ENCODE measurements at regions not wholly inside any gene's neighbourhood (a gene's known extent, or its start where the extent isn't known, plus 50 kb on each side); places are given as distances from the start of the nearest gene placed in this dataset.

DNA sequence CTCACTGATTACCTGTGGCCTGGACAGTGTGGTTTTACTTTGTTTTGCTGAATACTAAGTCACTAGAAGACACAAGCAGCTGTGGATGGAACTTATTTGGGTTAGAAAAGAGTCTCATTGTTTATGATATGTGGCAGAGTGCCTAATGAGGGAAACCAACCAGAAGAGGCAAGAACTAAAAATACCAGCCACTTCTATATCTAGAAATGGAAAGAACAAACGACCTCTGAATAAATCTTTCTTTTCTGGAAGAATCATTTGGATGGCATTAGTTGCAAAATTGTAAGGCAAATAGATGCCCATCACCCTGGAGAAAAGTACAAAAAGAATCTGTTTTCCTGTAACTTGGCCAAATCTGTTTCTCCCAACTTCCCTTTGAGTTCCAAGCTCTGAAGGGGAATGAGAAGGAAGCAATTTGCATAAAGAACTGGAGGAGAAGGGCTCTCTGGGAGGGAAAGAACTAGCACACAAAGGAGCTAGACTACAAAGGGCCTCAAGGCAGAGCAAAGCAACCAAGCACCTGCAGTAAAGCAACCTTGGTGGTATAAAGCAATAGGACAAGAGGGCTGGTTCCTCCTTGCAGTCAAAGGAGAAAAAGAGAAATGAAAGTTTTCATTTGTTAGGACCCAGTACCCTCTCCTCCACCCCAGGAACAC, 455.4 kb downstream of the CAAP1 start:
- Mint-ChIP-seq H3K9me3 (peaks cover 0 to 12% of the 10 kb centered on the region in 2 donors), H3K36me3 (no peaks in the 10 kb centered on the region), H3K27ac (no peak overlapping the region)
- ATAC-seq (no peak), DNase-seq (ENCODE audit: low spot score in 2 of 2) (no peak)

GRCh38 chr9:26426551-26427131, 466.0 kb downstream of the CAAP1 start:
- H3K27ac Mint-ChIP-seq: no peak overlapping the region
- H3K36me3 Mint-ChIP-seq: no peaks in the 10 kb centered on the region
- H3K9me3 Mint-ChIP-seq: peaks cover 19 to 21% of the 10 kb centered on the region in 2 donors
- ATAC-seq (no peak), DNase-seq (ENCODE audit: low spot score in 2 of 2) (no peak)

GRCh38 chr9:26418480-26418879, 474.1 kb downstream of the CAAP1 start:
- no peaks in the 10 kb centered on the region for H3K36me3 Mint-ChIP-seq
- ATAC-seq: no peak
- H3K27ac Mint-ChIP-seq: no peak overlapping the region
- DNase-seq (ENCODE audit: low spot score in 2 of 2): no peak
- H3K9me3 Mint-ChIP-seq: peaks cover 0 to under 1% of the 10 kb centered on the region in 2 donors

GRCh38 chr9:26415528-26415927, 477.1 kb downstream of the CAAP1 start:
- peaks cover 4 to 6% of the 10 kb centered on the region in 2 donors for H3K9me3 Mint-ChIP-seq
- H3K36me3 Mint-ChIP-seq: no peaks in the 10 kb centered on the region
- ATAC-seq: no peak
- DNase-seq (ENCODE audit: low spot score in 2 of 2): no peak
- no peak overlapping the region for H3K27ac Mint-ChIP-seq

GRCh38 chr9:26413611-26414010, 479.0 kb downstream of the CAAP1 start:
- no peak overlapping the region for H3K27ac Mint-ChIP-seq
- ATAC-seq: no peak
- no peak for DNase-seq (ENCODE audit: low spot score in 2 of 2)
- peaks cover 10 to 15% of the 10 kb centered on the region in 2 donors for H3K9me3 Mint-ChIP-seq
- peaks cover 0 to 4% of the 10 kb centered on the region in 2 donors for H3K36me3 Mint-ChIP-seq

DNA sequence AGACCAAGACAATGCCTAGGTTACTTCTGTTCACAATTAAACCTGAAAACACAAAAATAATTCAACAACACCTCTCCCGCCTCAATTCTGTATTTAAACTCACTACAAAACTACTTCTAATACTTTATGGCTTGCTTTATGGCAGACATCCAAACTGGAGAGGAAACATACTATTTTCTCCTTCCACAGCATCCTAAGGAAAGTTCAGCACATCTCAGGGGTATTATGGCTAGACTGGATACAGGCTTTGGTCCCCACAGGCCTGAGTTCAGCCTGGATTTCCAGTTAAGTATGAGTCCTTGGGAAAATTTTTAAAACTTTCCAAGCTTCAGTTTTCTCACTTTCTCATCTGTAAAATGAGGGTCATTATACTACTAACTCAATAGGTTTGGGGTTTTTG, 480.2 kb downstream of the CAAP1 start:
- peaks cover 0 to 4% of the 10 kb centered on the region in 2 donors for H3K36me3 Mint-ChIP-seq
- no peak for DNase-seq (ENCODE audit: low spot score in 2 of 2)
- peaks cover 17% of the 10 kb centered on the region in 2 donors for H3K9me3 Mint-ChIP-seq
- ATAC-seq: no peak
- no peak overlapping the region for H3K27ac Mint-ChIP-seq

- DNase-seq (ENCODE audit: low spot score in 2 of 2) (no peak), ATAC-seq (no peak)
- Mint-ChIP-seq H3K36me3 (peaks cover 0 to 4% of the 10 kb centered on the region in 2 donors), H3K9me3 (peaks cover 20 to 29% of the 10 kb centered on the region in 2 donors), H3K27ac (no peak overlapping the region)
Measured at GRCh38 chr9:26406676-26407075, 485.9 kb downstream of the CAAP1 start.

GRCh38 chr9:26399556-26399955, 493.0 kb downstream of the CAAP1 start:
- H3K36me3 Mint-ChIP-seq: no peaks in the 10 kb centered on the region
- no peak for ATAC-seq
- no peak for DNase-seq (ENCODE audit: low spot score in 2 of 2)
- no peak overlapping the region for H3K27ac Mint-ChIP-seq
- H3K9me3 Mint-ChIP-seq: peaks cover 14 to 19% of the 10 kb centered on the region in 2 donors

DNA sequence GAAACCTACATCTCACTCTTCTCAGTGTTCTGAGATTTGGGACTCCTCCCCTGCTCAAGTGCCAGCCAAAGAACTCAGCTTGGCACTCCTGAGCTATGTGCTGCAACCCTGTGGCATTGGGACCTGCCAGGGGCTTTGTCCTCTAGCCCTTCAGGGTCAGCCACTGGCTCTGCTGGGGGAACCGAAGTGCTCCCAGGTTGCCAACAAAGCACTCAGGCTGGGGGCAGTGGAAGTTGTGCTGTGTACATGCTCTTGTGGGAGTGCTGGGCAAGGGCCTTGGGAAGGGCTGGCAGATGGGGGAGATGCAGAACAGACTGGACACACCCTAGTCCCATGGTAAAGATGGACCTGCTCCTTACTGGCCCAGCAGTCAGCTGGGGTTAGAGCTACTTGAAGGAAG, 498.6 kb downstream of the CAAP1 start:
- DNase-seq (ENCODE audit: low spot score in 2 of 2) (no peak), ATAC-seq (no peak)
- Mint-ChIP-seq H3K27ac (no peak overlapping the region), H3K36me3 (peaks cover 0 to 5% of the 10 kb centered on the region in 2 donors), H3K9me3 (peaks cover 19 to 23% of the 10 kb centered on the region in 2 donors)

- no peak for DNase-seq (ENCODE audit: low spot score in 2 of 2)
- Mint-ChIP-seq H3K27ac (no peak overlapping the region), H3K9me3 (peaks cover 12 to 13% of the 10 kb centered on the region in 2 donors), H3K36me3 (peaks cover 0 to 6% of the 10 kb centered on the region in 2 donors)
- ATAC-seq: no peak
Measured at GRCh38 chr9:26392639-26393038, 500.0 kb downstream of the CAAP1 start.

GRCh38 chr9:26391036-26391435, 501.6 kb downstream of the CAAP1 start:
- Mint-ChIP-seq H3K36me3 (peaks cover 0 to 6% of the 10 kb centered on the region in 2 donors), H3K9me3 (peaks cover 12 to 20% of the 10 kb centered on the region in 2 donors), H3K27ac (no peak overlapping the region)
- no peak for DNase-seq (ENCODE audit: low spot score in 2 of 2)
- no peak for ATAC-seq

DNA sequence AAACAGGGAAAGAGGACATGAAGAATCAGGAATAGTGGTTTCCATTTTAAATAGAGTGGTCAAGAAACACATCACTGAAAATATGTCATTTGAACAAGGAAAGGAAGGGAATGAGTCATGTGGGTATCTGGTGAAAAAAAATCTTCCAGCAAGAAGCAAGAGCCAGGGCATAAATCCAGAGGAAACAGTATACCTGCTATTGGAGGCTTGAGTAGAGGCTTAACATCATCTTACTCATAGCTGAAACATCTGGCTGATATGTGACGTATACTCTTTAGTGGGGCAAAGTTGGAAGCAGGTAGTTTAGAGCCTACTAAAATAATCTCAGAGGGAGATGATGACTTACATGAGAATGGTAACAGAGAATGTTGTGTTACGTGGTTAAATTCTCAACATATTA, 517.2 kb downstream of the CAAP1 start:
- Mint-ChIP-seq H3K27ac (no peak overlapping the region), H3K36me3 (no peaks in the 10 kb centered on the region), H3K9me3 (peaks cover 14% of the 10 kb centered on the region in 2 donors)
- DNase-seq (ENCODE audit: low spot score in 2 of 2) (no peak), ATAC-seq (no peak)

- no peak for ATAC-seq
- Mint-ChIP-seq H3K9me3 (peaks cover 11% of the 10 kb centered on the region in 2 donors), H3K36me3 (no peaks in the 10 kb centered on the region), H3K27ac (no peak overlapping the region)
- no peak for DNase-seq (ENCODE audit: low spot score in 2 of 2)
Measured at GRCh38 chr9:26373616-26374015, 519.0 kb downstream of the CAAP1 start.

- Mint-ChIP-seq H3K9me3 (peaks cover 15% of the 10 kb centered on the region in 2 donors), H3K27ac (no peak overlapping the region), H3K36me3 (no peaks in the 10 kb centered on the region)
- DNase-seq (ENCODE audit: low spot score in 2 of 2): no peak
- ATAC-seq: no peak
Measured at GRCh38 chr9:26371236-26371635, 521.4 kb downstream of the CAAP1 start.

GRCh38 chr9:26369093-26369492, 523.5 kb downstream of the CAAP1 start:
- Mint-ChIP-seq H3K27ac (no peak overlapping the region), H3K36me3 (no peaks in the 10 kb centered on the region), H3K9me3 (peaks cover 10 to 14% of the 10 kb centered on the region in 2 donors)
- no peak for DNase-seq (ENCODE audit: low spot score in 2 of 2)
- no peak for ATAC-seq

DNA sequence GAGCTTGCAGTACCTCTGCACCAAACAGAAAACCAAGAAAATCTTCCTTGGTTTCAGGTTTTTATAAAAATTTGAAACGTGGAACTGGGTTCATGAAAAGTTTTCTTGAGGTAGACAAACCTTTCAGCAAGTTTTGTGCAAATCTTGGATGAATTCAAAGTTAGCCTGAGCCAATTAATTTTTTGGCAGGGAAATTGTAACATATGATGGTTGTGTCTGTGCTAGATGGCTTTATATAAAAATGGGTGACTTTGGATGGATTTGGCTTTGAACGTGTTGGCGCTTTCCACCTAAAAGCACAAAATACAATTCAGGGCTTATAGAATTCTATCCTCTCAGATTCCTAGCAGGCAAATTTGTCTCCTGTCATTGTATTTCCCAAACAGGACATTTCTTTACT, 524.4 kb downstream of the CAAP1 start:
- no peak for DNase-seq (ENCODE audit: low spot score in 2 of 2)
- peaks cover 10 to 14% of the 10 kb centered on the region in 2 donors for H3K9me3 Mint-ChIP-seq

DNA sequence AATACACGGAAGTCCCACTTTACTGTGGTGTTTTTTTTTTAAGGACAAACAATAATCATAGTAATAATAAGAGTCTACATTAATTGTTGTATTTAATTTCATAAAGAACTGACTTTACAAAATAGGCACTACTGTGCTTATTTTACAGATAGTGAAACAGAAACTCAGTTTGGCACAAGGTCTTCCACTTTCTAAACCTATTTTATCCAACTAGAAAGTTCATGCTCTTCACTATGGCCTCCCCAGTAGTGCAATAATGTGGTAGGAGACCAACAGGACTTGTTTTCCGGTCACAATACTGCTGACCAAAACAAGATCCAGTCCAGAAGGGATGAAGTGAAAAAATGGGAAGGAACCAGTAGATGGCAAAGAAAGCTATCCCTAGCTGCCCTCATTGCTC, 531.6 kb downstream of the CAAP1 start:
- DNase-seq (ENCODE audit: low spot score in 2 of 2) (no peak), ATAC-seq (no peak)
- H3K36me3 Mint-ChIP-seq: no peaks in the 10 kb centered on the region
- H3K27ac Mint-ChIP-seq: no peak overlapping the region
- peaks cover 7 to 10% of the 10 kb centered on the region in 2 donors for H3K9me3 Mint-ChIP-seq

More for the DNA sequence above, 524.4 kb downstream of the CAAP1 start:
- Mint-ChIP-seq H3K36me3 (no peaks in the 10 kb centered on the region), H3K27ac (no peak overlapping the region)
- ATAC-seq: no peak

GRCh38 chr9:26358836-26359235, 533.8 kb downstream of the CAAP1 start:
- no peak for ATAC-seq
- H3K36me3 Mint-ChIP-seq: no peaks in the 10 kb centered on the region
- H3K9me3 Mint-ChIP-seq: peaks cover 7% of the 10 kb centered on the region in 2 donors
- H3K27ac Mint-ChIP-seq: no peak overlapping the region
- DNase-seq (ENCODE audit: low spot score in 2 of 2): no peak
